ENCODE measurements at regions not wholly inside any gene's neighbourhood (a gene's known extent, or its start where the extent isn't known, plus 50 kb on each side); places are given as distances from the start of the nearest gene placed in this dataset.

GRCh38 chr5:56359809-56360685 lies 126.9 kb upstream of the ANKRD55 start:
- no peak overlapping the region for H3K9ac ChIP-seq (ENCODE audit: insufficient read depth in 1 of 2, low read depth in 2 of 2, low read length in 2 of 2)
- WGBS (ENCODE audit: insufficient coverage, low coverage, missing lambda C conversion rate), result 3% methylated on average over 7 of the region's 7 CpGs
- H3K4me1 ChIP-seq (replicated peaks in 1 of 2; ENCODE audit: control insufficient read depth in 2 of 2, insufficient read depth in 2 of 2, low read length in 2 of 2), result no peaks in the 10 kb centered on the region
- no peaks in the 10 kb centered on the region for H3K36me3 ChIP-seq (ENCODE audit: control insufficient read depth, insufficient read depth, low read length)
- BruUV-seq (replicated peaks), result no TSS peak
- no peak for DNase-seq (ENCODE audit: extremely low read depth in 1 of 4, low spot score in 3 of 4)
- H3K9me1 ChIP-seq (ENCODE audit: control insufficient read depth, insufficient read depth, low read length), result no peaks in the 10 kb centered on the region
- TF ChIP-seq ZNF3 (CRISPR knock-in tag; IDR thresholded peaks at IDR 0.05) (no peak), FOXA1 (IDR thresholded peaks at IDR 0.05; ENCODE audit: borderline replicate concordance) (no peak), TCFL5 (CRISPR knock-in tag; conservative IDR thresholded peaks at IDR 0.05) (no peak), ZNF830 (CRISPR knock-in tag; IDR thresholded peaks at IDR 0.05) (no peak), RCOR1 (IDR thresholded peaks at IDR 0.05; ENCODE audit: borderline replicate concordance in 1 of 2, low read depth in 2 of 2, low read length in 2 of 2) (no peak)
- H3K4me3 ChIP-seq, result no peak overlapping the region
- H3K4me2 ChIP-seq (ENCODE audit: insufficient read depth, low read length), result no peak overlapping the region
- FAIRE-seq, result no peak
- H3K9me3 ChIP-seq (replicated peaks; ENCODE audit: control insufficient read depth, insufficient read depth, low read depth, low read length), result no peaks in the 10 kb centered on the region
- 0 out of 5 replicates have a peak, but pooled peaks cover 0 to under 1% of the 10 kb centered on the region in 2 experiments for H3K27me3 ChIP-seq (ENCODE audit: control insufficient read depth in 2 of 2, insufficient read depth in 2 of 2, low read length in 2 of 2)
- in situ Hi-C loops (cut with MboI) (no loop called here), intact Hi-C loops (cut with micrococcal nuclease) (no loop called here)
- ATAC-seq, result no peak
- no peak overlapping the region for H3K27ac ChIP-seq (ENCODE audit: extremely low read depth, low read depth, low read length)
- H3K79me2 ChIP-seq (ENCODE audit: control insufficient read depth, insufficient read depth, low read length), result no peaks in the 10 kb centered on the region
- no peaks in the 10 kb centered on the region for H4K20me1 ChIP-seq (replicated peaks; ENCODE audit: control insufficient read depth, insufficient read depth, low read length)
- POLR2A ChIA-PET, result no interaction called here
- H2AFZ ChIP-seq (ENCODE audit: low read depth, low read length), result no peak overlapping the region
- CTCF ChIA-PET (ENCODE audit: low intra/inter-chr PET ratio), result no interaction called here

Measured in K562 (cell line).